ENCODE measurements at regions not wholly inside any gene's neighbourhood (a gene's known extent, or its start where the extent isn't known, plus 50 kb on each side); places are given as distances from the start of the nearest gene placed in this dataset.

GRCh38 chr5:56328753-56329560 is 95.8 kb upstream of the ANKRD55 start:
- TF ChIP-seq GATA2 (IDR thresholded peaks at IDR 0.05; ENCODE audit: low read depth, low read length) = no peak
- no peak for TF ChIP-seq GATA3 (IDR thresholded peaks at IDR 0.05; ENCODE audit: low read depth, low read length)

Measured in SH-SY5Y (cell line).